Trophoblast cell (in vitro differentiated cells and primary cell): ENCODE measurements at regions not wholly inside any gene's neighbourhood (a gene's known extent, or its start where the extent isn't known, plus 50 kb on each side); places are given as distances from the start of the nearest gene placed in this dataset.
A peak's percentile ranks its signal among the peaks of the same experiment; 100 is the strongest.
"Not testable (repeated sequence)": the region's sequence is repeated elsewhere in the genome, so short reads cannot be mapped to it uniquely, and the experiment has no call there.

Experiments
- DNase-seq, 2 donors: peaks; one replicate each; pipeline ENCODE4 v3.0.0-alpha.2; 2016
- H2AFZ ChIP-seq: 2 replicates; pipeline ENCODE4 v1.6.1; 2013; ENCODE audit warnings: low read length, moderate library complexity, mild to moderate bottlenecking; ENCODE audit not compliant: insufficient read depth, poor library complexity
- H2AK5ac ChIP-seq: 2 replicates; pipeline ENCODE4 v1.6.1; 2013; ENCODE audit warnings: mild to moderate bottlenecking, low read length
- H2BK120ac ChIP-seq: 2 replicates; pipeline ENCODE4 v1.6.1; 2013; ENCODE audit warnings: low read length, mild to moderate bottlenecking, moderate library complexity; ENCODE audit not compliant: insufficient read depth, poor library complexity
- H2BK12ac ChIP-seq: 2 replicates; pipeline ENCODE4 v1.6.1; 2013; ENCODE audit warnings: mild to moderate bottlenecking, low read length, moderate library complexity
- H2BK5ac ChIP-seq: 2 replicates; pipeline ENCODE4 v1.6.1; 2013; ENCODE audit warnings: low read length, low read depth, moderate library complexity, mild to moderate bottlenecking; ENCODE audit not compliant: poor library complexity
- H3K14ac ChIP-seq: 2 replicates; pipeline ENCODE4 v1.6.1; 2013; ENCODE audit warnings: mild to moderate bottlenecking, low read length
- H3K18ac ChIP-seq: 2 replicates; pipeline ENCODE4 v1.6.1; 2013; ENCODE audit warnings: mild to moderate bottlenecking, low read length
- H3K23ac ChIP-seq: 2 replicates; pipeline ENCODE4 v1.6.1; 2013; ENCODE audit warnings: low read length
- H3K27ac ChIP-seq: 2 replicates; pipeline ENCODE4 v1.5.1; 2013; ENCODE audit warnings: low read depth, mild to moderate bottlenecking, inconsistent platforms, low read length, moderate library complexity
- H3K27me3 ChIP-seq: 2 replicates; pipeline ENCODE4 v1.6.1; 2013; ENCODE audit warnings: inconsistent platforms, mild to moderate bottlenecking, low read length, moderate library complexity; ENCODE audit not compliant: insufficient read depth
- H3K36me3 ChIP-seq, 2 experiments: 1 replicate in 1 of 2; 2 replicates in 1 of 2; pipeline ENCODE4 v1.6.1; 2013; ENCODE audit warnings: low read length in 2 of 2, mild to moderate bottlenecking in 2 of 2, moderate library complexity in 1 of 2; ENCODE audit not compliant: insufficient read depth in 2 of 2, control insufficient read depth in 1 of 2
- H3K4ac ChIP-seq: 2 replicates; pipeline ENCODE4 v1.6.1; 2013; ENCODE audit warnings: low read depth, mild to moderate bottlenecking, low read length, moderate library complexity
- H3K4me1 ChIP-seq, 2 experiments: 1 replicate in 1 of 2; 2 replicates in 1 of 2; pipeline ENCODE4 v1.6.1; 2013; ENCODE audit warnings: low read length in 2 of 2, mild to moderate bottlenecking in 2 of 2, moderate library complexity in 1 of 2; ENCODE audit not compliant: insufficient read depth in 2 of 2, control insufficient read depth in 1 of 2
- H3K4me2 ChIP-seq: 2 replicates; pipeline ENCODE4 v1.6.1; 2013; ENCODE audit warnings: inconsistent platforms, mild to moderate bottlenecking, low read length, moderate library complexity
- H3K4me3 ChIP-seq: 2 replicates; pipeline ENCODE4 v1.5.1; 2013; ENCODE audit warnings: mild to moderate bottlenecking, low read depth, low read length, inconsistent platforms
- H3K79me1 ChIP-seq: one replicate; pipeline ENCODE4 v1.6.1; 2013; ENCODE audit warnings: low read length
- H3K79me2 ChIP-seq: 2 replicates; pipeline ENCODE4 v1.6.1; 2013; ENCODE audit warnings: low read length, mild to moderate bottlenecking; ENCODE audit not compliant: control insufficient read depth, insufficient read depth, poor library complexity
- H3K9ac ChIP-seq: 2 replicates; pipeline ENCODE4 v1.6.1; 2013; ENCODE audit warnings: mild to moderate bottlenecking, low read length
- H3K9me3 ChIP-seq: 2 replicates; pipeline ENCODE4 v1.6.1; 2013; ENCODE audit warnings: low read depth, mild to moderate bottlenecking, control low read depth, inconsistent platforms, low read length; ENCODE audit not compliant: insufficient read depth
- H4K12ac ChIP-seq: 2 replicates; pipeline ENCODE4 v1.6.1; 2013; ENCODE audit warnings: low read depth, mild to moderate bottlenecking, low read length, moderate library complexity
- H4K8ac ChIP-seq: 2 replicates; pipeline ENCODE4 v1.6.1; 2013; ENCODE audit warnings: low read depth, mild to moderate bottlenecking, low read length, moderate library complexity
- H4K91ac ChIP-seq: one replicate; pipeline ENCODE4 v1.6.1; 2013; ENCODE audit warnings: low read depth, mild to moderate bottlenecking, low read length, moderate library complexity
- WGBS: extraction: QIAGEN DNeasy Blood & Tissue Kit; methylation state at CpG from one replicate; pipeline ENCODE4 v1.1.7; 2013; ENCODE audit warnings: missing lambda C conversion rate; ENCODE audit not compliant: insufficient read length, insufficient coverage; ENCODE audit errors: extremely low coverage; 5-methylcytosine and 5-hydroxymethylcytosine counted together

DNA sequence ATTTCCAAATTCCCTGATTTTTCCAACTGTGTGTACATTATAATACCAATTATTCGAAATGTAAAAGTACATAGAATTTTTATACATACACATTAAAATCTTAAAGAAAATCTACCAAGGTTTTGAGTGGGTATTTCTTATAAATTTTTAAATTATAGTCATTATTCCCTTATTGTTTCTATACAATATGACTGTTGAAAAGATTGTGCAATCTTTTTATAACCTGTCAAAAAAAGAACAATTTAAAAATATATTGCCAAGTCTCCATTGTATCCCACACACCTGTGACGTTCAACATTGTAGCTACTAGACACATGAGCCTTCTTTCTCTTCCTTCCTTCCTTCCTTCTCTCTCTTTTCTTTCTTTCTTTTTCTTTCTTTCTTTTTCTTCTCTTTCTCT, 473.2 kb upstream of the CHRM3 start:
- Histone ChIP-seq H3K23ac (no peak overlapping the region), H3K18ac (no peak overlapping the region), H4K8ac (no peak overlapping the region), H3K79me2 (no peaks in the 10 kb centered on the region), H2BK5ac (no peak overlapping the region), H4K12ac (no peak overlapping the region), H3K14ac (no peak overlapping the region), H2AFZ (no peak overlapping the region), H3K36me3 (no peaks in the 10 kb centered on the region), H2AK5ac (no peak overlapping the region), H3K9ac (no peak overlapping the region), H3K4ac (no peak overlapping the region), H3K27ac (no peak overlapping the region), H2BK12ac (no peak overlapping the region), H3K9me3 (no peaks in the 10 kb centered on the region), H3K4me3 (no peak overlapping the region), H3K79me1 (no peaks in the 10 kb centered on the region), H3K4me2 (no peak overlapping the region), H3K4me1 (no peaks in the 10 kb centered on the region), H2BK120ac (no peak overlapping the region), H4K91ac (no peak overlapping the region), H3K27me3 (no peaks in the 10 kb centered on the region)
- WGBS = no CpG with 5 or more reads among the region's 2 CpGs
- no peak for DNase-seq

GRCh38 chr1:238912148-238912547, 474.2 kb upstream of the CHRM3 start:
- Histone ChIP-seq H3K36me3 (no peaks in the 10 kb centered on the region), H4K12ac (no peak overlapping the region), H3K4ac (no peak overlapping the region), H2BK12ac (no peak overlapping the region), H3K4me1 (no peaks in the 10 kb centered on the region), H4K8ac (no peak overlapping the region), H3K27me3 (no peaks in the 10 kb centered on the region), H3K27ac (no peak overlapping the region), H3K9me3 (no peaks in the 10 kb centered on the region), H2AFZ (no peak overlapping the region), H3K23ac (no peak overlapping the region), H3K4me2 (no peak overlapping the region), H3K14ac (no peak overlapping the region), H3K9ac (no peak overlapping the region), H3K79me2 (no peaks in the 10 kb centered on the region), H2BK120ac (no peak overlapping the region), H2AK5ac (no peak overlapping the region), H3K18ac (no peak overlapping the region), H3K4me3 (no peak overlapping the region), H2BK5ac (no peak overlapping the region), H3K79me1 (no peaks in the 10 kb centered on the region), H4K91ac (no peak overlapping the region)
- WGBS = no CpG with 5 or more reads among the region's 1 CpG
- DNase-seq = no peak

- not testable (repeated sequence) for H3K4me2 ChIP-seq, H3K27ac ChIP-seq, H4K8ac ChIP-seq, H3K9me3 ChIP-seq, H3K79me2 ChIP-seq, H3K23ac ChIP-seq, H4K91ac ChIP-seq, H3K27me3 ChIP-seq, H2AK5ac ChIP-seq, H3K79me1 ChIP-seq, H3K18ac ChIP-seq, H3K36me3 ChIP-seq, H2AFZ ChIP-seq, H2BK12ac ChIP-seq, H3K4ac ChIP-seq, H4K12ac ChIP-seq, H3K14ac ChIP-seq, DNase-seq, H3K4me1 ChIP-seq, H3K9ac ChIP-seq, H3K4me3 ChIP-seq, H2BK5ac ChIP-seq, H2BK120ac ChIP-seq
- WGBS = no CpG with 5 or more reads among the region's 8 CpGs
Measured at GRCh38 chr1:238902752-238903151, 483.6 kb upstream of the CHRM3 start.

DNA sequence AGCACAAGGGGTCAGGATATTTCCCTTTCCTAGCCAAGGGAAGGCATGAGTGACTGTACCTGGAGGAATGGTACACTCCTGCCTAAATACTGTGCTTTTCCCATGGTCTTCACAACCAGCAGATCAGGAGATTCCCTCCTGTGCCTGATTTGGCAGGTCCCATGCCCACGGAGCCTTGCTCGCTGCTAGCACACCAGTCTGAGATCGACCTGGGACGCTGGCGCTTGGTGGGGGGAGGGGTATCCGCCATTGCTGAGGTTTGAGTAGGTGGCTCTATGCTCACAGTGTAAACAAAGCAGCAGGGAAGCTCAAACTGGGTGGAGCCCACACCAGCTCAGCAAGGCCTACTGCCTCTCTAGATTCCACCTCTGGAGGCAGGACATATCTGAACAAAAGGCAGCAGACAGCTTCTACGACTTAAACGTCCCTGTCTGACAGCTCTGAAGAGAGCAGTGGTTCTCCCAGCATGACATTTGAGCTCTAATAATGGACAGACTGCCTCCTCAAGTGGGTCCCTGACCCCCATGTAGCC, 486.0 kb upstream of the CHRM3 start:
- whole genome bisulfite sequencing = no CpG with 5 or more reads among the region's 8 CpGs
- no peak overlapping the region for H3K18ac ChIP-seq
- peaks cover 3% of the 10 kb centered on the region for H3K9me3 ChIP-seq
- no peak overlapping the region for H2BK120ac ChIP-seq
- no peaks in the 10 kb centered on the region for H3K36me3 ChIP-seq
- no peak overlapping the region for H3K23ac ChIP-seq
- peak overlapping the region; percentile 48 for H3K9ac ChIP-seq
- no peak overlapping the region for H3K14ac ChIP-seq
- H4K8ac ChIP-seq = no peak overlapping the region
- H2BK12ac ChIP-seq = no peak overlapping the region
- DNase-seq = no peak
- no peaks in the 10 kb centered on the region for H3K79me1 ChIP-seq
- H3K27me3 ChIP-seq = no peaks in the 10 kb centered on the region
- H2AK5ac ChIP-seq = no peak overlapping the region
- H3K4me1 ChIP-seq = no peaks in the 10 kb centered on the region
- no peak overlapping the region for H2BK5ac ChIP-seq
- H3K27ac ChIP-seq = no peak overlapping the region
- no peak overlapping the region for H4K12ac ChIP-seq
- H3K4me3 ChIP-seq = peak overlapping the region; percentile 0
- no peak overlapping the region for H4K91ac ChIP-seq
- H3K4ac ChIP-seq = no peak overlapping the region
- no peak overlapping the region for H3K4me2 ChIP-seq
- H3K79me2 ChIP-seq = no peaks in the 10 kb centered on the region
- no peak overlapping the region for H2AFZ ChIP-seq
